DLD1 (cell line): ENCODE measurements at regions not wholly inside any gene's neighbourhood (a gene's known extent, or its start where the extent isn't known, plus 50 kb on each side); places are given as distances from the start of the nearest gene placed in this dataset.
"Not testable (repeated sequence)": the region's sequence is repeated elsewhere in the genome, so short reads cannot be mapped to it uniquely, and the experiment has no call there.

Experiments
- in situ Hi-C: cut with HindIII; loops from 2 replicates; pipeline ENCODE4 v1.10.0; 2017; ENCODE audit warnings: low sequenced_read_pairs

DNA sequence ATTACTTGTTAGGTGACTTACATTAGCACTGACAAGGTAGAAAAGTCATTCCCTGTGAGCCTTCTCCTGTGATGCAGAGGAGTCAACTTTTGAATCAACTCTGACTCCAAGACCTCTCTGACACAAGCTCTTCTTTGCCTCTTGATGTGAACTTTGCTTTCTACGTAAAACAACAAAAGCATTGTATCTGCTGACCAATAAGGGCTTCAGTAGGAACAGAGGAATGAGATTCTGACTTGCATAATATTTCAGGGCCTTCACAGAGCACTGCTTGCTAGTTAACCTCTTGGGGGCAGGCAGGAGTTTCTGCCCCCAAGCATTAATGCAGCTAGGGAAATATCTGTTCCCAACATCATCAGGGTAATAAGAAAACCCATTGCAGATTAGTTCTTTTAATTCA is 791.5 kb downstream of the BCL11A start:
- in situ Hi-C loops = no loop called here

DNA sequence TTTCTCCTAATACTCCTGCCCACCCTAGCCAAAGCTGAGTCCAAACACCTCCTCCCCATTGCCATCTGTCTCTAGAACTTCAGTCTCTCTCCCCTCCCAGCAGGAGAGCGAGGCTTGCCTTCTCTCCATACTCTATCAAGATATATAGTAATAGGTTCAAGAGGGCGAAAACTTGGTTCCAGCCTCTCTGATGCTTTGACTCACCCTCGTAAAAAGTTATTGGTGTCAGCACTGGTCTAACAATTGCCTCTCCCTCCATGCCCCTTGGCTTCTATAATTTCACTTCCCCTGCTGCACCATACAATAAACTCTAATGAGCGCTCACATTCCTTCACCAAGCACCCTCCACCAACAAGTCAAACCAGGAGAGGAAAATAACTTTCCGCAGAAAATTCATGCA is 797.3 kb downstream of the BCL11A start:
- in situ Hi-C loops = no loop called here

DNA sequence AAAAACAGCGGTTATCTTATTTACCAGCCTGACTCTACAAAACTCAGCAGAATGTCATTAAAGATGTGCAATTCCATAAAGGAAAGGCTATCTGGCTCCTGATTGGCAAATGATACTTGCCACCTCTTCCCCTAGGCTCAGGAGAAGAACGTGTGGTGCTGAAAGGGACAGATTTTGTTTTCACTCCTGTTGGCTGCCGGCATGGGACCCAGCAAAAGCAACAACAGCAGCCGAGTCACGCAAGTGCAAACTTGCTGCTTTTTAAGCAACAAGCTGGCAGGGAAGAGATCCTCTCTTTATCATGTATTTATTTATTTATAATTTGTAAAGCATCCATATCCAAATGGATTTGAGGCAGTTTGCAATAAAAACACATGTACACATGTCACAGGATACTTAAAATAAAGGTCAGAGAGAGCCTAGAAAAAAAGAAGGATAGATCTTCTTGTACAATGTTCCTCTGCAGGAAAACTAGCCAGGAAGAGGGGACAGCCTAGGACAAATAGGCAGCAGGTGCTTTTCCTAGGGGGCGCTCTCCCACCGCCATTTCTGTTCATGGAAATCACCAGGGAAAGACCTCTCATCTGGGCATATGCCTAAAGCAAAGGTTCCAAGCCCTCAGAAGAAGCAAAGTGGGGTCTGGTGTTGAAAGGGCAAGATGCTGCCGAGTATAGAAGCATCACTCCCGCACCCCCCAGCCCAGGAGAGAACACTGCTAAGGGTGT is 799.3 kb downstream of the BCL11A start:
- in situ Hi-C loops = no loop called here

DNA sequence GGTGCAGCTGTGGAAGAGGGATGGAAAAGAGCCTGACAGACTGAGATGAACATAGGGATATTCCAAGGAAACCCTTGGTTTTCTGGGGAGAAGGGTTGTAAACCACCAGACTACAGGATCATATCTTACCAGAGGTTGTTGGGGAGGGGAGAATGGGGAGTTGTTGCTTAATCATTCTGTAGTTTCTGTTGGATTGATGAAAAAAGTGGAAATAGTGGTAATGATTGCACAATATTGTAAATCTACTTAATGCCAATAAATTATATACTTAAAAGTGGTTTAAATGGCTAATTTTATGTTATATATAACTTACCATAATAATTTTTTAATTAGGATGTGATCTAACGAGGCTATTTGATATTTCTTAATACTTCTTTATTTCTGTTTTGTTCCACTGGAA is 800.9 kb downstream of the BCL11A start:
- in situ Hi-C loops = no loop called here

DNA sequence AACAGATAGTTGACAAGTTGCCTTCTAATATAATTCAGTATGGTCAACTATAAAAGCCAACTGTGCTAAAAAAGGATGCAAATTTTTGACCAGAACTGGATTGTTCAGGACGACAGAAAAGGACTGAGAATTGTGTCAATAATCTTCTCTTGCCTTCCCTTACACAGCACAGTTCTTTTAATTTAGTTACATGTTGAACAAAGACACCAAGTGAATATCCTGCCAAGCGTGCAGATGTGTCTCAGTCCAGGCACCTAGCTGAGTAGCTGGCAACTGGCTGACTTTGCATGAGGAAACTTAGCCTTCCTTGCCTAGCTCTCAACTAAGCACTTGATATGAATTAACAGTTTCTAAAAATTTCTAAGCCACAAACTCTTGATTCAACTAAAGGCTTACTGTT is 801.4 kb downstream of the BCL11A start:
- in situ Hi-C loops = no loop called here

DNA sequence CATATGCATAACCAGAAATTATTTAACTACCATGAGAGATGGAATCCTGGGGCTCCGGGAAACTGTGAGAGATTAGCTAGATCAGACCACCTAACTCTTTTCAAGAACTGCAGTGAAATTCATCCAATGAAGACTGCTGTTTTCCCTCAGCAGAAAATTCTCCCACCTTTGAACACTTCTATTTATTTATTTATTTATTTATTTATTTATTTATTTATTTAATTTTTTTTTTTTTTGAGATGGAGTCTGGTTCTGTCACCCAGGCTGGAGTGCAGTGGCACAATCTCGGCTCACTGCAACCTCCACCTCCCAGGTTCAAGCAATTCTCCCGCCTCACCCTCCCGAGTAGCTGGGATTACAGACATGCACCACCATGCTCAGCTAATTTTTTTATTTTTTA is 802.2 kb downstream of the BCL11A start:
- in situ Hi-C loops = not testable (repeated sequence)

DNA sequence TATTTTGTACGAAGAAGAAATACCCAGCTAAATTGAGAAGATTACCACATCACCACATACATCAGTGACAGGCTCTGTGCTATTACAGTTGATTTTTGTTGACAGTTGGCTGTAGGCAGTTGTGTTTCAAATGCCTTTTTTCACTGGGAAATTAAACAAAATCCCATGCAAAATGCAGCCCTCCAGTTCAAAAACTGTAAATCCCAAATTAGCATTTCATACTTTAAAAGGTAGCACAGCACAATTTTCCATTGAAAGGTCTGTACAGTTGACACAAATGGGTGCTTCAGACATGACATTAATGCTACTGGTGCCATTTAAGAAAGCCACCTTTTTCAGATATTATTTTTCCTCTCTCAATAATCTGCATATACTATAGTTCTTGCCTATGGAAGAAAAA is 807.2 kb downstream of the BCL11A start:
- in situ Hi-C loops = no loop called here

DNA sequence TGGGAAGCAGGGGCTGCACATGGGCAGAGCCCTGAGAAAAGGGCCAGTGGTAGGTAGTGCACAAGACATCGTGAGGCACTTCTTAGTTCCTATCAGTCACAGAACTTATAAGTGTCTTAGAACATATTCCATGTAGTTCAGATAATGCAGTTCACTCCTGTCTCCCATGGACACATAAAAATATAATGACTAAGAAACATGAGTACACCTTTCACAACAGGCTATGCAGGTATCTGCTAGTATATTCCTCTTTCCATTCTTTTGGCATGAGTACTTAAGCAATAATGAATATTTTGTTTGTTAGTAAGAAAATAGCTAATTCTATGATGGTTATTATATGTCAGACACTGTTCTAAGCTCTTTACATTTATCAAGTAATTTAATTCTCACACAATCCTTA is 808.4 kb downstream of the BCL11A start:
- in situ Hi-C loops = no loop called here

DNA sequence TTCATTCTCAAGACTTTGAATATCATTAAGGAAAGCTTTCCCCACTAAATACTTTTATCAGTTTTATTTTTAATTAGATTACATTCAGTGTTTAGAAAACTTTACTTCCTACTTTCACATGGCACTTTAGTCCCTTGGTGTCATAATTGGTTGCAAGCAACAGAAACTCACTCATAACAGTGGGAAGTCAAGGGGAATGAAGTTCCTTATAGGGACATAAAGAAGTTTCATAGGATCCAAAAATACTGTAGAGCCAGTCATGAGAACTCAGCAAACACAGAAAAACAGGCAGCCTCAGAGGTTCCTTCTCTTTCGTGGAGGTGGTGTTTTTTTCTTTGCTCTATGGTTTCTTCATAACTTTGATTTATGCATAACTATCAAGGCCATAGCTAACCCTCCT is 809.0 kb downstream of the BCL11A start:
- in situ Hi-C loops = no loop called here

DNA sequence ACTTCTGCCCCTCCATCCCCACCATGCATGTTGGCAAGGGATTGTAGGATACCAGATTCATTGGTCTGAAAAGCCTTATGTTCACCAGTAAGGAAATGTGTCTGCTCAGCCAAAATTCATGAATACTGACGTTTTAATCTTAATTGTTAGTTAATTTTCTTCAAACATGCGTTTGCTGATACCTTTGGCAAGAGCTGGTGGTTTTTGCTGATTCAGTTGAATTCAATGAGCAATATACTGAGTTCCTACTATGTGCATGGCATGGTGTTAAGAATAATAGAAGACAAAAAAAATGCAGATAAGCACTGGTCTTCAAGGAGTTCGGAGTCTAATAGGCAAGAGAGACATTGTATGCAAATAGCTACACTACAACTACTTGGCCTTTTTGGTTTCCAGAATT is 811.6 kb downstream of the BCL11A start:
- in situ Hi-C loops = no loop called here

DNA sequence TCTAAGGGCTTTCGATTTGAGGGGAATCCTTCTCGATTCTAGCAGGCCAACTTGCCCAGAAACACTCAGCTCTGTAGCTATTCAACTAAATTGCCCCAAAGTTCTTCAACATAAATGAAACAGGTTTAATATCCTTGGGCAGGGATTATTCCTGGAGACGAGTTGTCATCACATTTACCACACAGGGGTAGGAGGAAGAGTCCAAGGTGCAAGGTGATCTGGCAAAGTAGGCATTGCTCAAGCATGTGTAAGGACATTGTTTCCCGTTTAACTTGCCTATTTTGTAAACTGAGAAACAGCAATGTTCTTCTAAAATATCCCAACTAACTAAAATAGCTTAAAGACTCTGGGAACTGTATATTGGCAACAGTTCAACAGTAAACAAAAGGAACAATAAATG is 814.3 kb downstream of the BCL11A start:
- in situ Hi-C loops = no loop called here

DNA sequence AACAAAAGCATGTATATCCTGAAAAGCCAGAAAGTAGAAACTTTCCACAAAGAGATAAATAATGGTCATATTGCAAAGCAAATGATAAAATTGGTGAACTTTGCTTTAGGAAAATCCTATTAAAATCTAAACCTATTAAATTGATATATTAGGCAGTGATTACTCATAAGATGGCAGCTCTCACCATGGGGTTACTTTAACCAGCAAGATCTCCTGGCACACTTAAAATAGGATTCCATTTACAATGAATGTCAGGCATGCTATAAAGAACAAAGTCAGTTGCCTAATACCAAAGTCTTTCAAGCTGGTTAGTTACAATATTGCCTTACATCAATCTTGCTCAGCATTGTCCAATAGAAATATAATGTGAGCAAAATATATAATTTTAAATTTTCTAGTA is 816.2 kb downstream of the BCL11A start:
- in situ Hi-C loops = no loop called here

DNA sequence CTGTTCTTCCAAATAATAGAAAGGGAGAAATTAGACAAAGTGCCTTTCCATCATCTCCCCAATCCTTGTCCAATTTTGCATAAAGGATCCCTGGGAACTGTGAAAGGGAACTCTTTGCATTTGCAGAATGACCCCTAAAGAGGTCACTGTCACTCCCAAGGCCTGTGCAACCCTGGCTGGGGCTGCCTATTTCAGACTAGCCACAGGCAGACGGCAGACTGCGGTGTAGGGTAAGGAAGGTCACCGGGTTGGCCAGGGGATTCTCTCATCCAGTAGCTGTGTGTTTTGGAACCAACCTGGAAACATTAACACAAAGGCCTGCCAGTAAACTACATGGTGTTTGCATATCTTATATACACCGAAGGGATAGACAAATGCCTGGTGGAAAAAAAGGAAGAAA is 818.7 kb downstream of the BCL11A start:
- in situ Hi-C loops = no loop called here

DNA sequence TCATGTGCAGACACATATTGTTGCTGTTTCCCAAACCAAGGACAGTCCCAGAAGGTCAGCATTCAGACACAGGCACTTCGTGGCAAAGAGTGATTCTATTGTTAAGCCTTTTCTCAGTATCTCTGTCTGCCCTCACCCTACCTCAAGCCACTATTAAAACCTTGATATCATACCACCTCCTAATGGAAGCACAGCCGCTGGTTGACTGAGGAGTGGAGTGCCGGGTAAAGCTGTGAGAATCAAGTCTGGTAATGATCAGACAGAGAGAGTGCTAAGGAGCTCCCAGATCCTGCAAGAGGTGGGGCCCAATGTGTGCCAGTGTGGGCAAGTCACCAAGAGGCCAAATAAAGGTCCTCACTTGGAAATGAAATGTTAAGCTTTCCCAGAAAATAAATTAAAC is 819.5 kb downstream of the BCL11A start:
- in situ Hi-C loops = no loop called here

DNA sequence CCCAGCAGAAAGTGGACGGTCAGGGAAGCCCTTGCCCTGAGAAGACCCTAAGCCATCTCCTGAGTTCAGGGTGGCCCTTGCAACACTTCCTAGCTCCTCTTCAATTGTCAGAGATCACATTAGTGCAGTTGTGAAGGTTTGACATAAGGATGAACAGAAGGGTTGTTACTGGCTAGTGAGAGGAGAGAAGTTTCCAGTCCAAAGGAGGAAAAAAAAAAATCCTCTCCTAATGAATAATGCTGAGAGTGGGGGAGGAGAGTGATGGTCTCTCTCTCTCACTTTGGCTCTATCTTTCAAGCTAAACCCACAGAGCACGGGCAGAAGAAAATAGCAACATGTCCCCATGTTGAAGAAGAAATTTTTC is 819.9 kb downstream of the BCL11A start:
- in situ Hi-C loops = no loop called here

DNA sequence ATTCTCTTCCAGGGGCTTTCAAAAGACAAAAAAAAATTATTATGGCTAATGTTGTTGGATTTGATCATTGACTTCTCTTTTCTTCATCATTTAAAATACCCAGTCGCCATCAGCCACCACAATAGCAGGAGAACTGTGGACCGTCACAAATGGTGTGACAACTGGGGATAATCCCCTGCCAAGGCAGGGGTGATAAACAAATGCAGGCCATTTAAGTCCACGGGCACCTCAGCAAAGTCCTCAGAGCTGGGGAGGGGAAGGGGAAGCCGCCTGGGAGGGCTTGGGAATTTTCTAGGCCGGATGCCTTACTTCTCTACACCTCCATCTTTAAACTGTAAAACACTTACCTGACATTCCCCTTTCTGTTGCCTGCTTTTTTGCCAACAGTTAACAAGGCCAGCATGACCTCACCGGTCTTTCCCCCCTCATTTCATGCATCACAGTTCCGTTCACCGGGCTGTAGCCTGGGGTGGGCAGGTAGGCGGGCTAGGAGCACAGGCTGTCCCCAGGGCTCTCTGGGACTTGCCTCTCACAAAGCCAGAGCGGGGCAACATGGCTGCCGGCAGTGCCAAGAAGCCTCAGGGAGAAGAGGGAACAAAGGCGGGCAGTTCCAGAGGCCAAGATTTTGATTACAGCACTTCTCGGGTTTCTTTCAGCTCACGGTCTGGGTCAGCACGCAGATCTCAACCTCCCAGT is 820.4 kb downstream of the BCL11A start:
- in situ Hi-C loops = no loop called here

DNA sequence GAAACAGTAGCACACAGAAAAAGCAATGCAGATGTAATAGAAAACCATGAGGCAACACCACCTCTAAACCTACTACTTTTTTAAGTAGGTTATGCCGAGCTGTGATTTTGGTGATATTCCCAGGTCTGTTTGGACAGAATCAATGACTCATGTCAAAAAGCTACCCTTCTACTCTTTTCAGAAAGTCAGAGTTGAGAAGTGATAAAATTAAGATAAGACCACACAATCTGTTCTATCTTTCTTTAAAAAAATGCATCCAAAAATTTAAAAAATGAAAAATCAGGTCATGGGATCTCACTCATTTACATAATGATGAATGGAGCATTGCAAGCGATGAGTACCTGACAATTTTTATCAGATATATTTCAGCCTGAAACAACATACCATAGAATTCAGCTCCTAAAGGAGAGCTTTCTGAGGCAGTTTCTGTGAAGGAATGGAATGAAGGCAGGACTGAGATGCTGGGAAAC is 826.3 kb downstream of the BCL11A start:
- in situ Hi-C loops = no loop called here

DNA sequence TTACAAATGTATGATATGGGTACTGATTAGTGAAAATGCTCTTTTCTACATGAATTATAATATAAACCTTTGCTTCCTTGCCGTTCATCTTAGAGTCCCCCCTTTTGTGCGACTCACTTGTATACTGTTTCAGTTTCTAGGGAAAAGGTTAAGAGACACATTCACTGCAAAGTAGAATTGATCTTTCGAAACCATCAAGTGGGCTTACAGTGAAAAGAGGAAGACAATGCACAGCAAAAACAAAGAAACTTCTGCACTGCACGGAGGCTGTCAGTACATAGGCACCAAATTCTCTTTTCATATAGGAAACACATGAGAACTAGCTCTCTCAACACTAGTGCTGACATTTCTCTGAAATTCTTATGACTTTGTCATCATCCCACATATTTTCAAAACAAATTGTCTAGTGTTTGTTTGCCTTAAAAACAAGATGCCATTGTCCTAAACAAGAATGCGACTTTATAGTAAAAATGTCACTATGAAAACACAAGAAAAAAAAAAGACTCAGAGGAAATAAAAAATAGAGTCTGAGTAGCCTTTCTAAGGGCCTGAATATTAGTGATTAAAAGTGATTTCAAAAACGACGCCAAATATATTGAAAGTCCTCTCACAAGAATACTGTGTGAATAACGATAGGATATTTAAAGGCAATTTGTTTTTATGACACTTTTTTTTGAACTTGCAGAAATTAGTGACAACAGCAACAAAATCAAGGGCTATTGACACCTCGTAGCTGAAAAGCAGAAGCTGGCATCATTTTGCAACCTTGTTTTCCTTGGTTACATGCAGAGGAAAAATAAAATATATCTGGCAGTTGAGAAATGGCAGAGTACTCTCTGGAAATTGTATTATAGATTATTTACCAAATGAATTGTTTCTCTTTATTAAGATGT is 827.0 kb downstream of the BCL11A start:
- in situ Hi-C loops = no loop called here

DNA sequence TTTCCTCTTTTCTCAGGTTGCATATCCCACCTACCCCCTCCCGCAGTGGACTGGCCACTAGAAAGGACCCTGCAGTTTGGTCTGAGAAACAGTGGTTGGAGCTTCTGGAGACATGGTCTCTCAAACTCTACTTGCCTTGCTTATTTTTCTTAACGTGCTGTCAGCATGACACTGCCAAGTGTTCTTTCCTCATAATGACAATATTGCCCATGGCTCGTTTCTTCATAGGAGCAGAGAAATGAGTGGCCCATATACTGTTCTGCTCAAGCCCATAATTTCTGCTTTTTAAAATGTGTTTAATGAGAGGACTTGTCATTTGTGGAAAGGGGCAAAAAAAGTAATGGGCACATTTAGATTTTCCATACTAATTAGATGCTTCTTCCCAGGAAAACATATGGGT is 828.7 kb downstream of the BCL11A start:
- in situ Hi-C loops = no loop called here

DNA sequence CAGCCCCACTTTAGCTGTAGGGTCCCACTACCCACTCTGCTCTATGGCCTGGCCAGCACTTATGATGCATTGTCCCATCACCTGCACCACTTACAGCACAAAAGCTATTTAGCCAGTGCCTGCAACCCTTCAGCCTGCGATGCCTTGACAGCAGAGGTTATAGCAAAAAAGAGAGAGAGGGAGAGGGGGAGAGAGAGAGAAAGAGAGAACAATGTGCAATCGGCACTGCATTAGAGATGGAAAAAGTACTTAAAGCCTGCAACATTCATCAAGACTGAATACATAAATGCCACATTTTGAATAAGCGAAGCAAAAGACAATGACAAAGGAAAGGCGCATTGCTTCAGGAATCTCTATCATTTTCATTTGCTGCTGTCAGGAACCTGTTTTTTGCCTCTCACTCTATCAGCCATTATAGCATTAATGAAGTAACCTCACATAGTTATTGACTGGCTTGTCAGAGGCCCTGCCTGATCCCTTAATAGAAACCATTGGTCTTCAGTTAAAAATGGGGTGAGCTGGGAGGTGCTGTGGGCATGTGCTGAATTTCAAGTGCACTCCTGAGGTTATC is 833.1 kb downstream of the BCL11A start:
- in situ Hi-C loops = no loop called here

DNA sequence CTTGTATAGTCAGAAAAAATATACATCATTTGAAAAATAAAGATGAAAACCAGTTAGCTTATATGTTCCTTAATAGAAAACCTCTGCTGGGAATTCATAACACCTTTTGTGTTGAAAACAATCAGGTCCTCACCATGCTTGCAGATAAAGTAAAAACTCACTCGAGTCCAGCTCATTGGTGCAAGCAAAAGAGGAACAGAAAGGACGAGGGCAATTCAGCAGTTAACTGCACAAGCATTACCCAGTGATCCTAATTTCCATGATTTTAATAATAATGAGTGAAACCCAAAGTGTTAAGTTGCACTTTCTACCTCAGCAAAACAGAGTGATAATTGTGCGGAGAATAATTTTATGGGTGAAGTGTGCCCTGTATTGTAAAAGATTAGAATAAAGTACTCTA is 839.9 kb downstream of the BCL11A start:
- in situ Hi-C loops = no loop called here
